ENCODE measurements at regions not wholly inside any gene's neighbourhood (a gene's known extent, or its start where the extent isn't known, plus 50 kb on each side); places are given as distances from the start of the nearest gene placed in this dataset.

DNA sequence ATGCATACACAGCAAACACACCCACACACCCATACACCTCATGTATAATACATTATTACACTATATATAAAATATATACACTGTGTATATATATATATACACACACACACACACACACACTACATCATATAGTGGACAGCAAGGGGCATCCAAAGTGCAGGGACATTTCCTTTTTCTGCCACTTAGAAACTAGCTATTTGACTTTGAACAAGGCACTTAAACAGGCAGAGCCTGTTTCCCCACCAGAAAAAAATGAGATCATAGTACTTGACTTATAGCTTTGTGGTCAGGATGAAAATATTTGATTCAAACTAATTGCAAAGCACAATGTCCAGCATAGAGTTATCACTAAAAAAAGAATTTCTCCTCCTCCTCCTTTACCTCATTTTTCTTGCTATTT lies 254.3 kb upstream of the NPVF start:
- TF ChIP-seq POLR2A (IDR thresholded peaks at IDR 0.05; ENCODE audit: low read depth): no peak
- TF ChIP-seq, protein P1, sequence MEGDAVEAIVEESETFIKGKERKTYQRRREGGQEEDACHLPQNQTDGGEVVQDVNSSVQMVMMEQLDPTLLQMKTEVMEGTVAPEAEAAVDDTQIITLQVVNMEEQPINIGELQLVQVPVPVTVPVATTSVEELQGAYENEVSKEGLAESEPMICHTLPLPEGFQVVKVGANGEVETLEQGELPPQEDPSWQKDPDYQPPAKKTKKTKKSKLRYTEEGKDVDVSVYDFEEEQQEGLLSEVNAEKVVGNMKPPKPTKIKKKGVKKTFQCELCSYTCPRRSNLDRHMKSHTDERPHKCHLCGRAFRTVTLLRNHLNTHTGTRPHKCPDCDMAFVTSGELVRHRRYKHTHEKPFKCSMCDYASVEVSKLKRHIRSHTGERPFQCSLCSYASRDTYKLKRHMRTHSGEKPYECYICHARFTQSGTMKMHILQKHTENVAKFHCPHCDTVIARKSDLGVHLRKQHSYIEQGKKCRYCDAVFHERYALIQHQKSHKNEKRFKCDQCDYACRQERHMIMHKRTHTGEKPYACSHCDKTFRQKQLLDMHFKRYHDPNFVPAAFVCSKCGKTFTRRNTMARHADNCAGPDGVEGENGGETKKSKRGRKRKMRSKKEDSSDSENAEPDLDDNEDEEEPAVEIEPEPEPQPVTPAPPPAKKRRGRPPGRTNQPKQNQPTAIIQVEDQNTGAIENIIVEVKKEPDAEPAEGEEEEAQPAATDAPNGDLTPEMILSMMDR (IDR thresholded peaks at IDR 0.05): no peak
- TF ChIP-seq EP300 (IDR thresholded peaks at IDR 0.05): no peak
- no peak for TF ChIP-seq POLR2AphosphoS5 (IDR thresholded peaks at IDR 0.05)
